ENCODE measurements at regions not wholly inside any gene's neighbourhood (a gene's known extent, or its start where the extent isn't known, plus 50 kb on each side); places are given as distances from the start of the nearest gene placed in this dataset.

GRCh38 chr1:199657449-199657848, 370.1 kb upstream of the NR5A2 start:
- Histone ChIP-seq H3K4me1 (ENCODE audit: control insufficient read depth, insufficient read depth, low read length) (no peaks in the 10 kb centered on the region), H3K27ac (ENCODE audit: low read length) (no peak overlapping the region), H3K36me3 (ENCODE audit: control insufficient read depth, insufficient read depth, low read length) (no peaks in the 10 kb centered on the region), H3K27me3 (ENCODE audit: control insufficient read depth, insufficient read depth, low read length) (peaks cover 23% of the 10 kb centered on the region), H3K9me3 (ENCODE audit: control insufficient read depth, insufficient read depth, low read depth, low read length) (no peaks in the 10 kb centered on the region), H3K4me3 (ENCODE audit: low read depth in 2 of 2, low read length in 2 of 2) (no peak overlapping the region)
- ChIA-PET POLR2A (interaction anchor here (0.6 kb wide), 1 partner anchor 9 kb away, joined by 3 read pairs; no protein-coding TSS in a partner anchor), CTCF (no interaction called here)
- in situ Hi-C loops (cut with HindIII; ENCODE audit: low pct_unique_long_range_greater_than_20kb, low sequenced_read_pairs) (no loop called here), intact Hi-C loops (cut with micrococcal nuclease; ENCODE audit: unreplicated experiment) (no loop called here)
- DNase-seq (ENCODE audit: low read depth, low spot score), result no peak
- ATAC-seq, result no peak
- no peak for TF ChIP-seq CTCF (IDR thresholded peaks at IDR 0.05)
- TF ChIP-seq POLR2AphosphoS5 (IDR thresholded peaks at IDR 0.05; ENCODE audit: low read depth, low read length), result no peak
- TF ChIP-seq TCF7L2 (IDR thresholded peaks at IDR 0.05; ENCODE audit: low read depth, low read length), result no peak
- no peak for TF ChIP-seq SIN3A (IDR thresholded peaks at IDR 0.05; ENCODE audit: borderline replicate concordance, insufficient read depth, low read depth, low read length)
- TF ChIP-seq REST (IDR thresholded peaks at IDR 0.05; ENCODE audit: insufficient read depth in 1 of 2, low read depth in 2 of 2, low read length in 1 of 2), result no peak
- no TSS peak for BruUV-seq (replicated peaks)

- DNase-seq (ENCODE audit: low read depth, low spot score) (no peak), ATAC-seq (no peak)
- TF ChIP-seq CTCF (IDR thresholded peaks at IDR 0.05), result no peak
- no peak for TF ChIP-seq REST (IDR thresholded peaks at IDR 0.05; ENCODE audit: insufficient read depth in 1 of 2, low read depth in 2 of 2, low read length in 1 of 2)
- TF ChIP-seq POLR2AphosphoS5 (IDR thresholded peaks at IDR 0.05; ENCODE audit: low read depth, low read length), result no peak
- no peak for TF ChIP-seq SIN3A (IDR thresholded peaks at IDR 0.05; ENCODE audit: borderline replicate concordance, insufficient read depth, low read depth, low read length)
- no peak for TF ChIP-seq TCF7L2 (IDR thresholded peaks at IDR 0.05; ENCODE audit: low read depth, low read length)
- H3K27me3 ChIP-seq (ENCODE audit: control insufficient read depth, insufficient read depth, low read length), result peaks cover 23% of the 10 kb centered on the region
- H3K27ac ChIP-seq (ENCODE audit: low read length), result no peak overlapping the region
- ChIA-PET POLR2A (no interaction called here), CTCF (no interaction called here)
- no peaks in the 10 kb centered on the region for H3K9me3 ChIP-seq (ENCODE audit: control insufficient read depth, insufficient read depth, low read depth, low read length)
- H3K4me1 ChIP-seq (ENCODE audit: control insufficient read depth, insufficient read depth, low read length), result no peaks in the 10 kb centered on the region
- H3K4me3 ChIP-seq (ENCODE audit: low read depth in 2 of 2, low read length in 2 of 2), result no peak overlapping the region
- in situ Hi-C loops (cut with HindIII; ENCODE audit: low pct_unique_long_range_greater_than_20kb, low sequenced_read_pairs), result no loop called here
- BruUV-seq (replicated peaks), result no TSS peak
- H3K36me3 ChIP-seq (ENCODE audit: control insufficient read depth, insufficient read depth, low read length), result no peaks in the 10 kb centered on the region
- intact Hi-C loops (cut with micrococcal nuclease; ENCODE audit: unreplicated experiment), result no loop called here
Observed at GRCh38 chr1:199660071-199660470, 367.4 kb upstream of the NR5A2 start.
